SJCRH30 (cell line): ENCODE measurements at regions not wholly inside any gene's neighbourhood (a gene's known extent, or its start where the extent isn't known, plus 50 kb on each side); places are given as distances from the start of the nearest gene placed in this dataset.

ENCODE experiments used
- DNase-seq, 2 experiments: peaks; one replicate each; pipeline ENCODE4 v3.0.0-alpha.2; 2015 to 2020
- H3K27ac ChIP-seq: fragments of 250-450 bp; sonication (Bioruptor Pico); 2 replicates; pipeline ENCODE4 v1.5.1; 2020; ENCODE audit warnings: mild to moderate bottlenecking, moderate library complexity
- H3K27me3 ChIP-seq: fragments of 250-450 bp; sonication (Bioruptor Pico); 2 replicates; pipeline ENCODE4 v1.5.1; 2020; ENCODE audit warnings: mild to moderate bottlenecking, moderate library complexity
- H3K36me3 ChIP-seq: fragments of 250-450 bp; sonication (Bioruptor Pico); 2 replicates; pipeline ENCODE4 v1.5.1; 2020; ENCODE audit warnings: mild to moderate bottlenecking, moderate library complexity
- H3K4me1 ChIP-seq: fragments of 250-450 bp; sonication (Bioruptor Pico); 2 replicates; pipeline ENCODE4 v1.5.1; 2020; ENCODE audit warnings: mild to moderate bottlenecking, moderate library complexity
- H3K4me3 ChIP-seq: fragments of 250-450 bp; sonication (Bioruptor Pico); 2 replicates; pipeline ENCODE4 v1.5.1; 2020; ENCODE audit warnings: mild to moderate bottlenecking, moderate library complexity
- H3K9me3 ChIP-seq: fragments of 250-450 bp; sonication (Bioruptor Pico); replicated peaks from 2 replicates; pipeline ENCODE4 v1.5.1; 2020; ENCODE audit warnings: mild to moderate bottlenecking, moderate library complexity

DNA sequence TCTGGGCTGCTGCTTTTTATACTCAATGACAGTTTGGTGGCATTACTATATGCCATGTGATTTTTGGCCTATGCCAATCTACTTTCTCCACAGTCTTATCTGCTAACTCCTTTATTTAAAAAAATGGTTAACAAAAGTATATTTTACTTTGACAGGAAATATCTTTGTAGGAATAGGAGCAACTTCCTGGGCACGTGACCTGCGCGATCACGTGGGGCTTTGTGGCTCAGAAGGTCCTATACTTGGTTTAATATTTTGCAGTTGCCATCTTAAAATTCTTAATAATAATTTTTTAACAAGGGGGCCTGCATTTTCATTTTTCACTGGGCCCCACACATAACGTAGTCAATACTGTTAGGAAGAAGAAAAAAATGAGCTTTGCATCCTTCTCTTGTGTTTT, 249.7 kb downstream of the ACTR3 start:
- no peak for DNase-seq
- Histone ChIP-seq H3K27ac (no peak overlapping the region), H3K9me3 (no peaks in the 10 kb centered on the region), H3K27me3 (no peaks in the 10 kb centered on the region), H3K4me1 (no peaks in the 10 kb centered on the region), H3K4me3 (no peak overlapping the region), H3K36me3 (no peaks in the 10 kb centered on the region)

DNA sequence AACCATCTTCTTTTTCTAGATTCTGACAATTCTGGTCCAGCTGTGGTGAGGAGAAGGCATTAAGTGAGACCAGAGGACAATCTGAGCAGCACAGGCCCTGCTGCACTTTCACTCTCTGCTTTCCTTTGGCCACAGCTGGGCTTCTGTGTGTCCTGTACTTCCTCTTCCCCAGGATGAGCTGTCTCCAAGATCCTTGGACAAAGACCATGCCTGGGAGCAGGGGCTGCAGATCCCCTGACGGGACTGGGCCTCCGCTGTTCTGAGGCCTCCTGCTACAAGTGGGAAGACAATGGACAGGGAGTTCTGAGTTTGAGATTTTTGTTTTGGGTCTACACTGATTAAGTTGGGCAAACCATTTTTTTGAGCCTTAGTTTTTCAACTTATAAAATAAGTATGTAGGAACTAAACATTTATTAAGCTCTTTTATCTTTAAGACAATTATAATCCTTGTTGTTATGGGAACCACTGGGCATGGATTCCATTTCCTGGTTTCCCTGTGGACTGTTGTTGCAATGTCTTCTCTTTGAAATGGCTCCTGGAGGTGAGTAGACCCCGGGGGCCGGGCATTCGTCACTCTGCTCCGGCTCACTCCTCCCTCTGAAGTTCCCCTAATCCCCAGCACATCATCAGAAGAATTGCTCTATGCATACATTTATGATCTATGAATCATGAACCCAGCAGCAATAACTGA, 266.6 kb downstream of the ACTR3 start:
- Histone ChIP-seq H3K9me3 (no peaks in the 10 kb centered on the region), H3K4me3 (no peak overlapping the region), H3K27me3 (no peaks in the 10 kb centered on the region), H3K36me3 (no peaks in the 10 kb centered on the region), H3K4me1 (no peaks in the 10 kb centered on the region), H3K27ac (no peak overlapping the region)
- no peak for DNase-seq

- Histone ChIP-seq H3K36me3 (no peaks in the 10 kb centered on the region), H3K4me1 (no peaks in the 10 kb centered on the region), H3K4me3 (no peak overlapping the region), H3K27me3 (no peaks in the 10 kb centered on the region), H3K27ac (no peak overlapping the region), H3K9me3 (no peaks in the 10 kb centered on the region)
- no peak for DNase-seq
Observed at GRCh38 chr2:114157057-114157385, 267.1 kb downstream of the ACTR3 start.

GRCh38 chr2:114160263-114160981, 270.5 kb downstream of the ACTR3 start:
- peak in 1 of 2 experiments; percentile 9 for DNase-seq
- H3K9me3 ChIP-seq = no peaks in the 10 kb centered on the region
- no peaks in the 10 kb centered on the region for H3K36me3 ChIP-seq
- no peak overlapping the region for H3K4me3 ChIP-seq
- no peaks in the 10 kb centered on the region for H3K4me1 ChIP-seq
- no peaks in the 10 kb centered on the region for H3K27me3 ChIP-seq
- no peak overlapping the region for H3K27ac ChIP-seq

DNA sequence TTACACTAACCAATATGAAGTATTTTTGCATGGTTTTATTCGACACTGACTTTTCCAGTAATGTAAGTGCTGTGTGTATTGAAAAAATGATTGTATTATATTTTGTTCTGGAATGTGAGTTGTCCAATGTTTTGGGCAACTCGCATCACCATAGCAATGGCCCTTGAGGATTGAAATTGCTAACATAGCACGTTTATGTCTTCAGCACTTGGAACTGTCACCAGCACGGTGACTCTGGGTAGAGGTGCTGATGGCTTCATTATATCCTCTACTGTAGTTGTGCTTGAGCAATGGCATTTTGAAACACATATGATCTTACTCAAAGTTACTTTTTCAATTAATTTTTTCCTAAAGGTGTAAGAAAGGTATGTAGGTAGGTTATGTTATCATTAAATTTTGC, 271.5 kb downstream of the ACTR3 start:
- H3K36me3 ChIP-seq = no peaks in the 10 kb centered on the region
- H3K27me3 ChIP-seq = no peaks in the 10 kb centered on the region
- H3K27ac ChIP-seq = no peak overlapping the region
- no peaks in the 10 kb centered on the region for H3K4me1 ChIP-seq
- DNase-seq = no peak
- H3K4me3 ChIP-seq = no peak overlapping the region
- no peaks in the 10 kb centered on the region for H3K9me3 ChIP-seq

DNA sequence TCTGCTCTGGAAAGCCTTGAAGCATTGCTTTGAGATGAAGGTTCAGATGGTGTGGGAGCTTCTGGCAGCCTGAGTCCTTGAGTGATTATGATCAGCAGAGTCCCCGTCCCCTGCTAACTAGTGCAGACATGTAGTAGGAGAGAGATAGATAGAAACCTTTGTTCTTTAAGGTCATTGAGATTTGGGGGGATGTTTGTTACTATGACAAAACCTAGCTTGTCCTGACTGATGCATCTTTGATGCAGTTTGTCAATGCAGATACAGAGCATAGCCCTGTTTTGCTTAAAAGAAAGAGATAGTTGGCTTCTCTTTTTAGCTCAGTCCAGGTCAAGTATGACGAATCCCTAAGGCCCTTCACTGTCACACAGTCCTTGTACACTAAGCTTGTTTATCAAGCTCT, 274.6 kb upstream of the DPP10 start:
- no peak overlapping the region for H3K4me3 ChIP-seq
- no peak for DNase-seq
- H3K9me3 ChIP-seq = no peaks in the 10 kb centered on the region
- no peaks in the 10 kb centered on the region for H3K36me3 ChIP-seq
- H3K4me1 ChIP-seq = no peaks in the 10 kb centered on the region
- no peaks in the 10 kb centered on the region for H3K27me3 ChIP-seq
- no peak overlapping the region for H3K27ac ChIP-seq

DNA sequence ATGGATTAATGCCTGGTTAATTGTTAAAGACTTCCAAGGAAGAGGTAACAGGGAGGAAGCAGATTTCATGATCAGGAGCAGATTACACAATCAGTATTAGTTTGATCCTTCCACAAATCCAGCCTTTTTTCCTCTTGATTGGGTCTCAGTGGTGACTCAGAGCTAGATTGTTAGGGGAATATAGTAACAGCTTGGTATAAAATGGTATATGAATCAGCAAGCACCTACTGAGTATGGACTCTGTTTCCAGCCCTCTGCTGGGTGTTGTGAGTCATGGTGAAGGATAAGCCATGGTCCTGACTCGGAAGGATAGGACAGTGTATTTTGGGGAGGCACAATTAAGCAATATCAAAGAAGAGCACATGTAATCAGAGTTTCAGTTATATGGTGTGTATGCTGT, 272.4 kb upstream of the DPP10 start:
- H3K27ac ChIP-seq = no peak overlapping the region
- H3K36me3 ChIP-seq = no peaks in the 10 kb centered on the region
- no peaks in the 10 kb centered on the region for H3K9me3 ChIP-seq
- H3K4me3 ChIP-seq = no peak overlapping the region
- DNase-seq = no peak
- no peaks in the 10 kb centered on the region for H3K27me3 ChIP-seq
- H3K4me1 ChIP-seq = no peaks in the 10 kb centered on the region

DNA sequence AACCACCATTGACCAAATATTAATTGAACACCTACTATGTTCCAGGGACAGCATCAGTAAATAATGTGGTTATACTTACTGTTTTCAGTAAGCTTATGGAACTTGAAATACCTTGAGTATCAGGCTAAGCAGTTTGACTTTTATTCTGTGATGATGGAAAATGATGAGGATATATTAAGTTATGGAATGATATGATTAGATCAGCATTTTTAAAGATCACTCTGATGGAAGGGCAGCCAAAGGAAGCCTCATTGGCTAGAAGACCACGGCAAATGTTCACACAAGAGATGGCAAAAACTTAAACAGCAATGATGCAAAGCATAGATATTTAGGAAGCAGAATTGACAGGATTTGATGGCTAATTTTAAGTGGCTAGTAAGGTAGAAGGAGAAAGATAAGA, 266.9 kb upstream of the DPP10 start:
- Histone ChIP-seq H3K27ac (no peak overlapping the region), H3K9me3 (no peaks in the 10 kb centered on the region), H3K27me3 (no peaks in the 10 kb centered on the region), H3K4me1 (no peaks in the 10 kb centered on the region), H3K4me3 (no peak overlapping the region), H3K36me3 (no peaks in the 10 kb centered on the region)
- DNase-seq = no peak

DNA sequence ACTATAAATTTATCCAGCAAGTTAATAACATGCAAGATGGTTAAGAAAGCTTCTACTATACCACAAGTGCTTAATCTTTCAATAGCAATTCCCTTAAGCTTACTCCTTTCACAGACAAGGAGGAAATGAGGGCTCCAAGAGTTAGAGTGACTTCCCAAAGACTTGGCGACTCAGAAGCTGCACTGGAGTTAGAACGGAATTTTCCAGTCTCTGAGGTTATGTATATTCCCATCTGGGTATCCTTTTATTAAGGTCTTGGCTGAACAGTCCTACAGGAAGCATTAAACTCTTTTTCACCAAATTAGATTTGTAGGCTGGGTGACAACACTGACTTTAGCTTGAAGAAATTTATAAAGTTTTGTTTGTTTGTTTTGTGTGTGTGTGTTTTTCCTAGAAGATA, 256.9 kb upstream of the DPP10 start:
- Histone ChIP-seq H3K36me3 (no peaks in the 10 kb centered on the region), H3K9me3 (peaks cover 3% of the 10 kb centered on the region; the same call in 1 of the 2 replicates), H3K4me1 (no peaks in the 10 kb centered on the region), H3K4me3 (no peak overlapping the region), H3K27ac (no peak overlapping the region), H3K27me3 (no peaks in the 10 kb centered on the region)
- DNase-seq = no peak

DNA sequence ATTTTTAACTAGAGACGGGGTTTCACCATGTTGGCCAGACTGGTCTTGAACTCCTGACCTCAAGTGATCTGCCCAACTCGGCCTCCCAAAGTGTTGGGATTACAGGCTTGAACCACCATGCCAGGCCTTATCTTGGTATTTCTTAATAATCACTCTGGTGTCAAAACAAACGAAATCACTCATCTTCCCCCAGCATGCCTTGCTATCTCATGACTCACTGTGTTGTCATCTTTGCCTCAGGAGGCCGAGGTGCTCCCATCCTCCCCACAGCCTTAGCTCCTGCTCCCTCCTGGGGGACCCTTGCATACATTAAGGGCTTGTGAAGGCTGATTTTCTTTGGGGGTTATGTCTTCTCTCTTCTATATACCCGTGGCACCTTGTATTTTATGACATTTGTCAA, 250.1 kb upstream of the DPP10 start:
- H3K9me3 ChIP-seq = no peaks in the 10 kb centered on the region
- no peaks in the 10 kb centered on the region for H3K4me1 ChIP-seq
- H3K4me3 ChIP-seq = no peak overlapping the region
- DNase-seq = no peak
- no peak overlapping the region for H3K27ac ChIP-seq
- H3K36me3 ChIP-seq = no peaks in the 10 kb centered on the region
- no peaks in the 10 kb centered on the region for H3K27me3 ChIP-seq

GRCh38 chr2:114201781-114202180, 240.7 kb upstream of the DPP10 start:
- H3K4me3 ChIP-seq = no peak overlapping the region
- H3K27me3 ChIP-seq = no peaks in the 10 kb centered on the region
- no peaks in the 10 kb centered on the region; the same call in 1 of the 2 replicates for H3K4me1 ChIP-seq
- H3K27ac ChIP-seq = no peak overlapping the region
- H3K9me3 ChIP-seq = no peaks in the 10 kb centered on the region
- DNase-seq = no peak
- no peaks in the 10 kb centered on the region for H3K36me3 ChIP-seq

DNA sequence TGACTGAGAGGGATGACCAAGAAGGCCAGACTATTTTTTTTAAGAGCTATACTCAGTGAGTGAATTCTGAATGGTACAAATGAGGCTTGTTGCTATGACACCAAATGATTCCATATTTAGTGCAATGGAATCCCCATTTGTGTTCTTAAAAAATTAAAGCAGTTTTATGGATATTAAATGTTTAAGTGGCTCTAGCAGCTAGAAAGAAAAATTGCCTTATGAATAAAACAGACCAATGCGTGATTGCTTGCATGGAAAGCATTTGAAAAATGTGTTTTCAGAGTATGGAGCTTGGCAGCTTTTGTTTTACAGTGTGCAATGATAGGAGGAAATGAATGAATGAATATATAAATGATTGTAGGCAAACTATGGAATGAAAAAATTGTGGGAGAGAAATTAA, 238.8 kb upstream of the DPP10 start:
- H3K9me3 ChIP-seq = no peaks in the 10 kb centered on the region
- H3K27ac ChIP-seq = no peak overlapping the region
- DNase-seq = no peak
- H3K4me1 ChIP-seq = no peaks in the 10 kb centered on the region; the same call in 1 of the 2 replicates
- H3K4me3 ChIP-seq = no peak overlapping the region
- H3K36me3 ChIP-seq = no peaks in the 10 kb centered on the region
- H3K27me3 ChIP-seq = no peaks in the 10 kb centered on the region

- Histone ChIP-seq H3K4me3 (no peak overlapping the region), H3K36me3 (no peaks in the 10 kb centered on the region), H3K27ac (no peak overlapping the region), H3K27me3 (no peaks in the 10 kb centered on the region), H3K9me3 (no peaks in the 10 kb centered on the region), H3K4me1 (peaks cover 11% of the 10 kb centered on the region)
- DNase-seq = no peak
Observed at GRCh38 chr2:114213808-114214207, 228.6 kb upstream of the DPP10 start.

- no peak overlapping the region for H3K4me3 ChIP-seq
- H3K9me3 ChIP-seq = no peaks in the 10 kb centered on the region
- H3K27ac ChIP-seq = peak overlapping the region; percentile 86
- H3K36me3 ChIP-seq = no peaks in the 10 kb centered on the region
- no peaks in the 10 kb centered on the region for H3K27me3 ChIP-seq
- peak in 1 of 2 experiments; percentile 51 for DNase-seq
- peaks cover 39% of the 10 kb centered on the region for H3K4me1 ChIP-seq
Observed at GRCh38 chr2:114218383-114218782, 224.1 kb upstream of the DPP10 start.

- H3K27ac ChIP-seq = peak overlapping the region; percentile 86
- no peaks in the 10 kb centered on the region for H3K27me3 ChIP-seq
- peaks cover 41% of the 10 kb centered on the region for H3K4me1 ChIP-seq
- peak; percentile 78 to 96 for DNase-seq
- H3K4me3 ChIP-seq = peak overlapping the region; percentile 12
- H3K36me3 ChIP-seq = no peaks in the 10 kb centered on the region
- no peaks in the 10 kb centered on the region for H3K9me3 ChIP-seq
Observed at GRCh38 chr2:114219456-114219855, 223.0 kb upstream of the DPP10 start.

DNA sequence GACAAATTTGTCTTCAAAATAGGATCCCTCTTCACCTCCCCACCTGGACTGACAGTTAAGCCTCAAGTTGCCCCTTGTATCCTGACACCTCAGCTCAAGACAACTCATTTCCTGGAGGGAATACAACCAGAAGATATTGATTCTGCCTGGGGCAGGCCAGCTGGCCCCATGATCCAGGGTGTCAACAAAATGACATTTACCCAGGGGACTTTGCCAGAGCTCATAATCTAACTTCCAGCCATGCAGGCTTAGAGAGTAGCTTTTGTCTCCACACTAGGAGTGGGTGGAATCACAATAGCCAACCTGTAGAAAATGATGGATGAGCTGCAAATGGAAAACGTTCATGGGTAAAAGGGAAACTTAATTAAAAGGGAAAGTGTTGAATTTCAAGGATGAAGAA, 220.1 kb upstream of the DPP10 start:
- peaks cover 41% of the 10 kb centered on the region for H3K4me1 ChIP-seq

More for the DNA sequence above, 220.1 kb upstream of the DPP10 start:
- no peaks in the 10 kb centered on the region for H3K9me3 ChIP-seq
- no peaks in the 10 kb centered on the region for H3K36me3 ChIP-seq
- H3K27me3 ChIP-seq = no peaks in the 10 kb centered on the region
- H3K4me3 ChIP-seq = no peak overlapping the region
- DNase-seq = peak; percentile 22 to 67
- peak overlapping the region; percentile 5; the same call in 1 of the 2 replicates for H3K27ac ChIP-seq
